Activated T-helper 2 cell treated with anti-CD3 and anti-CD28 coated beads, Interferon-gamma antibody, Interleukin-2, Interleukin-4, amounts not matched to agents 10 μg/mL and 5 μg/mL and 100 μg/mL, durations not matched to agents 14 hours and 24 hours and 36 hours (primary cell): ENCODE measurements at regions not wholly inside any gene's neighbourhood (a gene's known extent, or its start where the extent isn't known, plus 50 kb on each side); places are given as distances from the start of the nearest gene placed in this dataset.

Experiments used
- DNase-seq: peaks from one replicate; pipeline ENCODE4 v3.0.0; 2021; ENCODE audit warnings: low spot score
- H3K27ac Mint-ChIP-seq: one replicate; pipeline ENCODE4 v1.8.0; 2021; ENCODE audit warnings: mixed read lengths
- H3K27me3 Mint-ChIP-seq: one replicate; pipeline ENCODE4 v1.8.0; 2021; ENCODE audit warnings: low read depth, mixed read lengths
- H3K36me3 Mint-ChIP-seq: one replicate; pipeline ENCODE4 v1.8.0; 2021; ENCODE audit warnings: low read depth, mixed read lengths
- H3K4me1 Mint-ChIP-seq: one replicate; pipeline ENCODE4 v1.8.0; 2021; ENCODE audit warnings: low read depth, mixed read lengths
- H3K4me3 Mint-ChIP-seq: one replicate; pipeline ENCODE4 v1.8.0; 2021; ENCODE audit warnings: low read depth, mild to moderate bottlenecking, moderate library complexity, mixed read lengths
- H3K9me3 Mint-ChIP-seq: one replicate; pipeline ENCODE4 v1.8.0; 2021; ENCODE audit warnings: mixed read lengths
- intact Hi-C: fragments of 100-400 bp; cut with micrococcal nuclease; formaldehyde crosslinking; loops from one replicate; pipeline ENCODE4 v1.15.1; 2023

DNA sequence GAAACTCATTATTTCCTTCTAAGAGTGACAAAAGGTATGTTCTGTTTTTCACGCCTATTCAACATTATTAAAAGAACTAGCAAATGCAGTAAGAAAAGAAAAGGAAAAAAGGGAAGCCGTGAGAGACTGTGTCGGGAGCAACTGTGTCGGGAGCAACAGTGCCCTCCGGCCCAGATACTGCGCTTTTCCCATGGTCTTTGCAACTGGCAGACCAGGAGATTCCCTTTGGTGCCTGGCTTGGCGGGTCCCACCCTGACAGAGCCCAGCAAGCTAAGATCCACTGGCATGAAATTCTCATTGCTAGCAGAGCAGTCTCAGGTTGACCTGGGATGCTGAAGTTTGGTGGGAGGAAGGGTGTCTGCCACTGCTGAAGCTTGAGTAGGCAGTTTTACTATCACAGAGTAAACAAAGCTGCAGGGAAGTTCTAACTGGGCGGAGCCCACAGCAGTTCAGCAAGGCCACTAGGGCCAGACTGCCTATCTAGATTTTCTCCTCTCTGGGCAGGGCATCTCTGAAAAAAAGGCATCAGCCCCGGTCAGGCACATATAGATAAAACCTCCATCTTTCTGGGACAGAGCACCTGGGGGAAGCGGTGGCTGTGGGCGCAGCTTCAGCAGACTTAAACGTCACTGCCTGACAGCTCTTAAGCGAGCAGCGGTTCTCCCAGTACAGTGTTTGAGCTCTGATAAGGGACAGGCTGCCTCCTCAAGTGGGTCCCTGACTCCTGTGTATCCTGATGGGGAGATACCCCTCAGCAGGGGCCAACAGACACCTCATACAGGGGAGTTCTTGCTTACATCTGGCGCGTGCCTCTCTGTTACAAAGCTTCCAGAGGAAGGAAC, 1237.4 kb upstream of the CDH18 start:
- H3K4me1 Mint-ChIP-seq: no peaks in the 10 kb centered on the region
- no peak overlapping the region for H3K4me3 Mint-ChIP-seq
- no peaks in the 10 kb centered on the region for H3K27me3 Mint-ChIP-seq
- intact Hi-C loops: no loop called here
- no peaks in the 10 kb centered on the region for H3K36me3 Mint-ChIP-seq
- DNase-seq: no peak
- H3K9me3 Mint-ChIP-seq: peaks cover 43% of the 10 kb centered on the region
- H3K27ac Mint-ChIP-seq: no peak overlapping the region

DNA sequence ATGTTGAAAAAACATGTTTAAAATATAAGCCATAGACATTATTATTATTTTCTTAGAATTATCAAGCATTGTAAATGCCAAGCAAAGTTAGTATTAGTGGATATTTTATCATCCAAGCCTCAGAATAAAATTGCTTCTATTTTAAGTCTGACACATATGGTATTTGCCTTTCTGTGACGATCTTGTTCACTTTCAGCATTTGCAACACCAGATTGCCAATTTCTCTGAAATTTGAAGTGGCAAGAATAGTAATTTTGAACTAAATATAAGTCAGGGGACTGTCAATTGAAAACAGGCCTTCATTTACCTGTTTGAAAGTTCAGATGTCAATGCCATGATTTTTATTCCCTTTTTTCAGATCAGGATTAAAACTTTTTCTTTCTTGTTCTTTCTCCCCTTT, 1233.6 kb upstream of the CDH18 start:
- Mint-ChIP-seq H3K27me3 (no peaks in the 10 kb centered on the region), H3K36me3 (no peaks in the 10 kb centered on the region), H3K4me1 (no peaks in the 10 kb centered on the region), H3K4me3 (no peak overlapping the region), H3K27ac (no peak overlapping the region), H3K9me3 (peaks cover 23% of the 10 kb centered on the region)
- intact Hi-C loops: no loop called here
- DNase-seq: no peak

DNA sequence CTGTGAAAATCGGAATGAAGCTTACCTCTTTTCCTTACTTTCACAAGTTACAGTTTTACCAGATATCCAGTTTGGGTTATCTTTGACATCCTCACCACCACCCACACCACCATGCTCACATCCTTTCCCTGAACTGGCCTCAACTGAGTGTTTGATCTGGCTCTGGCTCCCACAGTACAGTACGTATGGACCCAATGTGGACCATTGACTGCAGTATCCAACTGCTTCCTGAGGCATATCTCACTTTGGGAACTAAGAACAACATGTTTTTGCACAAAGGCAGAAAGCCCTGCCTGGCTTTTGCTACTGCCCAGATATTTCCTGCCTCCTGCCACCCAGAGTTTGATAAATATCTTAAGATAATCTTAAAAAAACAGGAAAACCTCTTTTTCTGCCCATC, 1232.0 kb upstream of the CDH18 start:
- H3K4me1 Mint-ChIP-seq: no peaks in the 10 kb centered on the region
- no peaks in the 10 kb centered on the region for H3K36me3 Mint-ChIP-seq
- no peaks in the 10 kb centered on the region for H3K27me3 Mint-ChIP-seq
- peaks cover 10% of the 10 kb centered on the region for H3K9me3 Mint-ChIP-seq
- no peak for DNase-seq
- H3K27ac Mint-ChIP-seq: no peak overlapping the region
- intact Hi-C loops: no loop called here
- H3K4me3 Mint-ChIP-seq: no peak overlapping the region

DNA sequence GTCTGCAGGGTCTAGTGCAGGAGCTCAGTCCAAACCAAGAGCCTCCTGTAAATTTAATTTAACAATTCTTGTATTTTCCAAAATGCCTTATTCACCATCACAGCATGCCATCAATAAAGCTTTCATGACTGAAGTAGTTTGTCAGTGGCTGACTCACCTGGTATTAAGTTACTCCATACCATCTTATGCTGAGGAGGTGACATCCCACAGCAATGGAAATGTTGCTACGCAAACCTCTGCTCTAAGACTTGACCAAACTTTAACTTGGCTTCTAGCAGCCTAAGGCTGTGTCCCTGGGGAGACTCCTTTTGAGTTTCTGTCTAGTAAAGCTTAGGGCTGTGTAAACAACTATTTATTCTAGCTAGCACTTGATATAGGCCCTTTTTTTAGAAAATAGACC, 1231.3 kb upstream of the CDH18 start:
- H3K4me3 Mint-ChIP-seq: no peak overlapping the region
- H3K36me3 Mint-ChIP-seq: no peaks in the 10 kb centered on the region
- intact Hi-C loops: no loop called here
- H3K4me1 Mint-ChIP-seq: no peaks in the 10 kb centered on the region
- H3K27ac Mint-ChIP-seq: no peak overlapping the region
- DNase-seq: no peak
- H3K27me3 Mint-ChIP-seq: no peaks in the 10 kb centered on the region
- peaks cover 11% of the 10 kb centered on the region for H3K9me3 Mint-ChIP-seq

DNA sequence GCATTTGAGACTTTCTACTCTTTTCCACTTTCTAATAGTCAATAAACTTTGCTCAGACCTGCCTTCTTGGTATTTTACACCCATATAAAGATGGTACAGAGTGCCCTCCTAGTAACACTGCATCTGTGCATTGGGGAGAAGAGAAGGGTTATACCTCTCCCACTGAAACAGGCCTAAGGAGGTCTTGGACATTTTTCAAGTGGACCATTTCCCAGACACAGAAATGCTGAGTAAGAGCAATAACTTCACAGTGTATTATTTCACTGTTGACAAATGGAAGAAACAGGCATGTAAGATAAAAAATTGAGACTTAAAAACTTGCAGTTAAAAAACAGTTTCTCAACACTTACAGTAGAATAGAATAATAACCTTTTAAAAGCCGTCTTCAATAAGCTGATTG, 1224.0 kb upstream of the CDH18 start:
- intact Hi-C loops: no loop called here
- peaks cover 20% of the 10 kb centered on the region for H3K9me3 Mint-ChIP-seq
- no peaks in the 10 kb centered on the region for H3K36me3 Mint-ChIP-seq
- no peaks in the 10 kb centered on the region for H3K27me3 Mint-ChIP-seq
- H3K27ac Mint-ChIP-seq: no peak overlapping the region
- DNase-seq: no peak
- no peak overlapping the region for H3K4me3 Mint-ChIP-seq
- H3K4me1 Mint-ChIP-seq: no peaks in the 10 kb centered on the region

DNA sequence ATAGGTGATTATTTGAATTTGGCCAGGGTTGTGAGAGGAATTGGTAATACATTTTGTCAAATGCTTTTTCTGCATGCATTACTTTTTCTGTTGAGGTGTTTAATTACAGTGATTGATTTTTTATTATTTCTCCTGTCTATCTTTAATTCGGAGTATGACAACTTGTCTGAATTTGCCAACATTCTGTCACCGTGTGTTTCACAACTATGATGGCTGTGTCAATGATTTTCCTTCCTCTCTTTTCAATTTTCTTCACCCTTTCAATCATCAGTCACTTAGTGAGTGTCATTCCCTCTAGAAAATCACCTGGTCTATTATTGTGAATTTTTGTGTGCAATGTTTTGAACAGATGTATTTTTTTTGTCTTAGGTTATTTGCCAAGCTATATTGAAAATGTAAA, 1221.4 kb upstream of the CDH18 start:
- no peak overlapping the region for H3K4me3 Mint-ChIP-seq
- DNase-seq: no peak
- no peaks in the 10 kb centered on the region for H3K27me3 Mint-ChIP-seq
- peaks cover 30% of the 10 kb centered on the region for H3K9me3 Mint-ChIP-seq
- intact Hi-C loops: no loop called here
- no peaks in the 10 kb centered on the region for H3K36me3 Mint-ChIP-seq
- H3K27ac Mint-ChIP-seq: no peak overlapping the region
- no peaks in the 10 kb centered on the region for H3K4me1 Mint-ChIP-seq

DNA sequence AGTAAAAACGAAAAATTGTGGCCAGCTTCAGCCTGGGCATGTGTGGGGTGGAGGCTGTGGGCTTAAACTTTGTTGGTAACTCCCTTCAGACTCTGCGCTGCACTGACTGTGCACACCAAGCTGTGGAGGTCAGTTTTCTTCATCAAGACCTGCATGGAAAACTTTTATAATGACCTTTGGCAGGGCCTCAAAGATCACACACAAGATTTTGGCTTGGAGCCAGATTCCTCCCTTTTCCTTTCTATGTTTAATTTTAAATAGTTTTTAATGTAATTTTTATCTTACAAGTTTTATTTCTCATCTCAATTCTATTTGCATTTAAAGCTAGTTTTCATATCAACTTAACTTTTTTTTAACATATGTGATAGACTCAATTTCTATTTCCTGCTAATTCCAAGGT, 1211.1 kb upstream of the CDH18 start:
- intact Hi-C loops: no loop called here
- Mint-ChIP-seq H3K9me3 (peaks cover 9% of the 10 kb centered on the region), H3K27me3 (no peaks in the 10 kb centered on the region), H3K4me3 (no peak overlapping the region), H3K27ac (no peak overlapping the region), H3K4me1 (no peaks in the 10 kb centered on the region), H3K36me3 (no peaks in the 10 kb centered on the region)
- no peak for DNase-seq

DNA sequence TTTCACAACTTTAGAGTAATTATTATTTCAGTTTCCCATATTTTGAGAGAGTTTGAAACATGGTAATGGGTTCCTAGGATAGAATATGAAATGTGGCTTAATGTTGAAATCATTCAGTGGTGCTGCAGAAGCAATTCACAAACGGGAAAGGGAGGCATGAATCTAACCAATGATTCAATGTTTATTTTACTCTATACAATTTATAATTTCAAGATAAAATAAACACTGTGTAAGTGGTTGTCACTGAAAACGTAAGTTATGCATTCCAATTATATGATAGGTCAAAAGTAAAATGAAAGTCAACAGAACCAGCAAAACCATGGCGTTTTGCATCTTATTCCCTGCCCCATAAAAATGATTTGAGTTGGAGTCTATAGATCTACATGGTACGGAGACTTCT, 1207.1 kb upstream of the CDH18 start:
- Mint-ChIP-seq H3K36me3 (no peaks in the 10 kb centered on the region), H3K27me3 (no peaks in the 10 kb centered on the region), H3K4me3 (no peak overlapping the region), H3K9me3 (peaks cover 13% of the 10 kb centered on the region), H3K27ac (no peak overlapping the region), H3K4me1 (no peaks in the 10 kb centered on the region)
- intact Hi-C loops: no loop called here
- DNase-seq: no peak

DNA sequence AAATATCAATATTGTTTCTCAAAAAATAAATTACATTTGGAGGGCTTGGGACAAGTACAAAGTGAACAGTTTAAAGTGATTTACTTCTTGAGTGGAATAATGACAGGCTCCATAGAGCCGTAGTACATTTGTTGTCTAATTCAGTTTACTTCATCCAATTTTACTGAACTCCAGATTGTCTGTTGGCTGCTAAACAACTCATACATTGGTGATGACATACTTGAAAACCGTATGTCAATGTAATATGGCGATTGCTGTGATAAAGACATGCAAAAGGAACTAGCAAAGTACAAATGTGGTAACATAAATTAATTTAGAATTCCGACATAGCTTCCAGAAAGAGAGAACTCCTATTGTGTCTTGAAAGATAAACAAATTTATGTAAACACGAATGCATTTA, 1197.5 kb upstream of the CDH18 start:
- H3K4me3 Mint-ChIP-seq: no peak overlapping the region
- H3K9me3 Mint-ChIP-seq: peaks cover 28% of the 10 kb centered on the region
- intact Hi-C loops: no loop called here
- H3K36me3 Mint-ChIP-seq: no peaks in the 10 kb centered on the region
- H3K27me3 Mint-ChIP-seq: no peaks in the 10 kb centered on the region
- no peak overlapping the region for H3K27ac Mint-ChIP-seq
- H3K4me1 Mint-ChIP-seq: no peaks in the 10 kb centered on the region
- no peak for DNase-seq

DNA sequence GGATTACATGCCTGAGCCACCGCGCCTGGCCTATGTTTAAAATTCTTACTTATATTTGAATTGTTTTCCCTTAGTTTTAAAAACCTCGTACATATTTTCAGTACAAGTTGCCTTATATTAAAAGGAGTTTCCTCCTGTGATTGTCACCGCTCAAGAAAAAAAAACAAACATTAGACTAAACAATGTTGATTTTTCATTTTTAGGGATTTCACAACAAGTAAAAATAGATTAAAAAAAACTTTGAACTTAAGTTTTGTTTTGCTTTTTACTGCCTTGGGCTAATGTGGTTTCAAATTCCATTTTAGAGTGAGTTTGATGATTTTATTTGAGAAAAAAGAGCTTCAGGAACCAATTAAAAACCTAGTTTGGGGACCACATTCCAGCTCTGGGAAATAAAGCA, 1196.6 kb upstream of the CDH18 start:
- intact Hi-C loops: no loop called here
- Mint-ChIP-seq H3K4me1 (no peaks in the 10 kb centered on the region), H3K27me3 (no peaks in the 10 kb centered on the region), H3K9me3 (peaks cover 28% of the 10 kb centered on the region), H3K36me3 (no peaks in the 10 kb centered on the region), H3K4me3 (no peak overlapping the region), H3K27ac (no peak overlapping the region)
- no peak for DNase-seq

DNA sequence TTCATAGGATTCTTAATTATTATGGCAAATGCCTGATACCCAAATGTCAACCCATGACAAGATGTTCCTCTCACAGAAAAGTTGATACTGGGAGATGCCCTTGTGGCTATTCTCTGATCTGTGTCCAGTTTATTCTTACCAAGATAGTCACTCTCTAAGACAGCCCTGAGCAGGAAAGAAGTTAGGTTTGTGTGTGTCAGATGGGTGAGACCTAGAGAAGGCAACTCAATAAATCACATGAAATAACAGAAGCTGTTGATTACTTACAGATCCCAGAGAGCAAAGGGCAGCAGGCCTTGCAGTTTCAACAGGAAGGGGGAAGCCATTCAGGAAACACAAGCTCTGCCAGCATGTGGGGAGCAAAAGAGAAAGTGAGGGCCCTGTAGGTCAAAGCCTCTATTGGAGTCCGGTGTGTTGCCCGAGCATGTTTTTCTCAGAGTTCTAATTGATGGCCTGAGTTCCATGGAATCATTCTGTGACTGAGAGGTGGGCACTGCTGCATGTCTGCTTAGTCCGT, 1193.7 kb upstream of the CDH18 start:
- no peak for DNase-seq
- H3K27ac Mint-ChIP-seq: no peak overlapping the region
- no peak overlapping the region for H3K4me3 Mint-ChIP-seq
- intact Hi-C loops: no loop called here
- H3K27me3 Mint-ChIP-seq: no peaks in the 10 kb centered on the region
- H3K9me3 Mint-ChIP-seq: peaks cover 26% of the 10 kb centered on the region
- no peaks in the 10 kb centered on the region for H3K36me3 Mint-ChIP-seq
- H3K4me1 Mint-ChIP-seq: no peaks in the 10 kb centered on the region

DNA sequence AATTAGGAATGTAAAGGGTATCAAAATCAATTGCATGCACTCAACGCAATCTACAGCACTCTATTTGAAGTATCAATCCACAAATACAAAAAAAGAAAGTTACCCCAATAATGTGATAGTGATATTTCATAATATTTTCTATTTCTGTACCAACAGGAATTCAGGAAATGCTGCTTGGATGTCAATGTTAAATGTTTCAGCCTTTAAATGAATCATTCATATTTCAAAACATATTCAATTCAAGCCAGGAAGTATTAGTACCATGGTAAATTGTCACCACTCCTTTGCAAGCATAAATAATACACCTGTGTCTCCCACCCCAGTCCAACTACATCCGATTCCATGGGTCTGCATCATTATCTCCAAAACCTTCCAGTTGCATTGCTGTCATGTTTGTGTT, 1185.5 kb upstream of the CDH18 start:
- H3K4me1 Mint-ChIP-seq: no peaks in the 10 kb centered on the region
- intact Hi-C loops: no loop called here
- no peaks in the 10 kb centered on the region for H3K36me3 Mint-ChIP-seq
- H3K27me3 Mint-ChIP-seq: no peaks in the 10 kb centered on the region
- no peak overlapping the region for H3K27ac Mint-ChIP-seq
- no peak for DNase-seq
- peaks cover 19% of the 10 kb centered on the region for H3K9me3 Mint-ChIP-seq
- no peak overlapping the region for H3K4me3 Mint-ChIP-seq

DNA sequence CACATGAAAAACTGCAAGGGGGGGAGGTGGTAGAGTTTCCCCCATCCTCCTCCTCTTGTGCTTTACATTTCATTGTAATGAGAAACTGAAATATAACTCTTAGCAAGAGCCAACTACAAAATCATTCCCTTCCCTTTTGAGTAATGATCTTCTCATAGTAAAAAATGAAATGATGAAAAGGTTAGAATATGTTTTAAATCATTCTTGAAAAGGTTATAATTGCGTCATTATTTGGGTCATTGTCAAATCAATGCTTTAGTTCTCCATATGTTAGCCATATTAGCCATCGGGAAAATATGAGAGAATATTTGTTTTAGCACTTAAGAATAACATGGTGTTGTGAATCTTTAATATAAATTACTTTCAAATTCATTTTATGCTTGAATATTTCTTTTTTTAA, 1185.0 kb upstream of the CDH18 start:
- Mint-ChIP-seq H3K36me3 (no peaks in the 10 kb centered on the region), H3K4me1 (no peaks in the 10 kb centered on the region), H3K9me3 (peaks cover 23% of the 10 kb centered on the region), H3K27me3 (no peaks in the 10 kb centered on the region), H3K4me3 (no peak overlapping the region), H3K27ac (no peak overlapping the region)
- intact Hi-C loops: no loop called here
- no peak for DNase-seq

DNA sequence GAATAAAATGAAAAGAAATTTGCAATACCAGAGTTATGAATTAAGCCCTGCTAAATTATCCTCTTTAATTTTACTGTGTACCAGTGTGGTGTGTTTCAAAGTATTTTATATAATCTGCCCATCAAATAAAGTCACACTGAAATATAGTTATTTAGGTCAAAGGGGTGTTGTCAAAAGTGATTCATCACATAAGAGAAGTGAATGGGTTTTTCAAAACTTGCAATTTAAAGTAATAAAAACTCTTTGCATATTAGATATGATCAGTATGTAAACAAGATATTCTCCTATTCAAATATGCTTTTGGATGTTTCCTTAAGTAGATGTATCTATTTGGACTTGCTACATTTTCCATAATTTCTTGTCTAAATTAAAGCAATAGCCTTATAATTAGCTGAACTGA, 1183.0 kb upstream of the CDH18 start:
- Mint-ChIP-seq H3K27me3 (no peaks in the 10 kb centered on the region), H3K36me3 (no peaks in the 10 kb centered on the region), H3K27ac (no peak overlapping the region), H3K9me3 (peaks cover 23% of the 10 kb centered on the region), H3K4me1 (no peaks in the 10 kb centered on the region), H3K4me3 (no peak overlapping the region)
- intact Hi-C loops: no loop called here
- no peak for DNase-seq
